ENCODE measurements at regions not wholly inside any gene's neighbourhood (a gene's known extent, or its start where the extent isn't known, plus 50 kb on each side); places are given as distances from the start of the nearest gene placed in this dataset.
"Not testable (repeated sequence)": the region's sequence is repeated elsewhere in the genome, so short reads cannot be mapped to it uniquely, and the experiment has no call there.

GRCh38 chr1:199836430-199836829 is 191.1 kb upstream of the NR5A2 start:
- no peaks in the 10 kb centered on the region for H3K36me3 ChIP-seq (ENCODE audit: control insufficient read depth in 1 of 2, insufficient read depth in 2 of 2, low read length in 2 of 2)
- no peak overlapping the region for H3K23ac ChIP-seq (ENCODE audit: low read length)
- no peak overlapping the region for H3K27ac ChIP-seq (ENCODE audit: low read depth, low read length)
- no peaks in the 10 kb centered on the region for H3K27me3 ChIP-seq (ENCODE audit: insufficient read depth, low read length)
- H4K8ac ChIP-seq (ENCODE audit: low read depth, low read length), result no peak overlapping the region
- H3K9ac ChIP-seq (ENCODE audit: low read length), result no peak overlapping the region
- WGBS (ENCODE audit: extremely low coverage, insufficient coverage, insufficient read length), result no CpG with 5 or more reads among the region's 2 CpGs
- no peaks in the 10 kb centered on the region for H3K79me2 ChIP-seq (ENCODE audit: control insufficient read depth, insufficient read depth, low read length, poor library complexity)
- no peak overlapping the region for H3K14ac ChIP-seq (ENCODE audit: low read length)
- H2BK5ac ChIP-seq (ENCODE audit: low read depth, low read length, poor library complexity), result no peak overlapping the region
- H3K9me3 ChIP-seq (ENCODE audit: insufficient read depth, low read depth, low read length), result no peaks in the 10 kb centered on the region
- no peak overlapping the region for H3K4me3 ChIP-seq (ENCODE audit: low read depth, low read length)
- no peak overlapping the region for H3K4ac ChIP-seq (ENCODE audit: low read depth, low read length)
- no peak for DNase-seq
- no peak overlapping the region for H2BK120ac ChIP-seq (ENCODE audit: insufficient read depth, low read length, poor library complexity)
- H4K91ac ChIP-seq (ENCODE audit: low read depth, low read length), result no peak overlapping the region
- H3K4me2 ChIP-seq (ENCODE audit: low read length), result no peak overlapping the region
- no peak overlapping the region for H2BK12ac ChIP-seq (ENCODE audit: low read length)
- no peaks in the 10 kb centered on the region for H3K4me1 ChIP-seq (ENCODE audit: control insufficient read depth in 1 of 2, insufficient read depth in 2 of 2, low read length in 2 of 2)
- no peak overlapping the region for H2AK5ac ChIP-seq (ENCODE audit: low read length)
- no peak overlapping the region for H3K18ac ChIP-seq (ENCODE audit: low read length)
- no peaks in the 10 kb centered on the region for H3K79me1 ChIP-seq (ENCODE audit: low read length)
- no peak overlapping the region for H2AFZ ChIP-seq (ENCODE audit: insufficient read depth, low read length, poor library complexity)
- H4K12ac ChIP-seq (ENCODE audit: low read depth, low read length), result no peak overlapping the region

DNA sequence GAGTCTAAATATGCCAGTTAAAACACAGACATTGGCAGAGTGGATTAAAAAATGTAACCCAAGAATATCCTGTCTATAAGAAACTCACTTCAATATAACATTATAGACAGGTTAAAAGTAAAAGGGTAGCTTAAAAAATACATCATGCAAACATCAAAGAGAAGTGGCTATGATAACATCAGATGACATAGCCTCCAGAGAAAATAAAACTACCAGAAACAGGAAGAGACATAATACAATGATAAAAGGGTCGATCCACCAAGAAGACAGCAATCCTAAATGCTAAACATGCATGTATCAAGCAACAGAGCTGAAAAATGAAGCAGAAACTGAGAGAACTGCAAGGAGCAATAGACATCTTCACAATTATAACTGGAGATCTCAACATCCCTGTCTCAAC is 190.2 kb upstream of the NR5A2 start:
- no peaks in the 10 kb centered on the region for H3K27me3 ChIP-seq (ENCODE audit: insufficient read depth, low read length)
- WGBS (ENCODE audit: extremely low coverage, insufficient coverage, insufficient read length), result no CpG with 5 or more reads among the region's 1 CpG
- no peaks in the 10 kb centered on the region for H3K79me1 ChIP-seq (ENCODE audit: low read length)
- H3K4me1 ChIP-seq (ENCODE audit: control insufficient read depth in 1 of 2, insufficient read depth in 2 of 2, low read length in 2 of 2), result no peaks in the 10 kb centered on the region
- no peaks in the 10 kb centered on the region for H3K9me3 ChIP-seq (ENCODE audit: insufficient read depth, low read depth, low read length)
- H4K91ac ChIP-seq (ENCODE audit: low read depth, low read length), result no peak overlapping the region
- no peak overlapping the region for H4K8ac ChIP-seq (ENCODE audit: low read depth, low read length)
- no peak overlapping the region for H2AFZ ChIP-seq (ENCODE audit: insufficient read depth, low read length, poor library complexity)
- no peak overlapping the region for H3K18ac ChIP-seq (ENCODE audit: low read length)
- H2AK5ac ChIP-seq (ENCODE audit: low read length), result no peak overlapping the region
- H3K14ac ChIP-seq (ENCODE audit: low read length), result no peak overlapping the region
- H4K12ac ChIP-seq (ENCODE audit: low read depth, low read length), result no peak overlapping the region
- H2BK12ac ChIP-seq (ENCODE audit: low read length), result no peak overlapping the region
- H3K79me2 ChIP-seq (ENCODE audit: control insufficient read depth, insufficient read depth, low read length, poor library complexity), result no peaks in the 10 kb centered on the region
- no peak overlapping the region for H3K23ac ChIP-seq (ENCODE audit: low read length)
- no peak overlapping the region for H3K4ac ChIP-seq (ENCODE audit: low read depth, low read length)
- DNase-seq, result no peak
- no peak overlapping the region for H2BK5ac ChIP-seq (ENCODE audit: low read depth, low read length, poor library complexity)
- H3K36me3 ChIP-seq (ENCODE audit: control insufficient read depth in 1 of 2, insufficient read depth in 2 of 2, low read length in 2 of 2), result no peaks in the 10 kb centered on the region
- H2BK120ac ChIP-seq (ENCODE audit: insufficient read depth, low read length, poor library complexity), result no peak overlapping the region
- no peak overlapping the region for H3K4me3 ChIP-seq (ENCODE audit: low read depth, low read length)
- H3K9ac ChIP-seq (ENCODE audit: low read length), result no peak overlapping the region
- H3K27ac ChIP-seq (ENCODE audit: low read depth, low read length), result no peak overlapping the region
- H3K4me2 ChIP-seq (ENCODE audit: low read length), result no peak overlapping the region

GRCh38 chr1:199839608-199840007 is 187.9 kb upstream of the NR5A2 start:
- not testable (repeated sequence) for H2AFZ ChIP-seq (ENCODE audit: insufficient read depth, low read length, poor library complexity); H3K9me3 ChIP-seq (ENCODE audit: insufficient read depth, low read depth, low read length); H4K8ac ChIP-seq (ENCODE audit: low read depth, low read length); H4K91ac ChIP-seq (ENCODE audit: low read depth, low read length); H3K4me3 ChIP-seq (ENCODE audit: low read depth, low read length); H3K4me1 ChIP-seq (ENCODE audit: control insufficient read depth in 1 of 2, insufficient read depth in 2 of 2, low read length in 2 of 2); H3K36me3 ChIP-seq (ENCODE audit: control insufficient read depth in 1 of 2, insufficient read depth in 2 of 2, low read length in 2 of 2); H3K79me1 ChIP-seq (ENCODE audit: low read length); H2BK5ac ChIP-seq (ENCODE audit: low read depth, low read length, poor library complexity); H3K27me3 ChIP-seq (ENCODE audit: insufficient read depth, low read length); H3K23ac ChIP-seq (ENCODE audit: low read length); H3K4me2 ChIP-seq (ENCODE audit: low read length); H2AK5ac ChIP-seq (ENCODE audit: low read length); H4K12ac ChIP-seq (ENCODE audit: low read depth, low read length); H3K9ac ChIP-seq (ENCODE audit: low read length); H3K18ac ChIP-seq (ENCODE audit: low read length); H3K4ac ChIP-seq (ENCODE audit: low read depth, low read length); H2BK120ac ChIP-seq (ENCODE audit: insufficient read depth, low read length, poor library complexity); DNase-seq; H3K79me2 ChIP-seq (ENCODE audit: control insufficient read depth, insufficient read depth, low read length, poor library complexity); H3K27ac ChIP-seq (ENCODE audit: low read depth, low read length); H3K14ac ChIP-seq (ENCODE audit: low read length); H2BK12ac ChIP-seq (ENCODE audit: low read length)
- no CpG with 5 or more reads among the region's 8 CpGs for WGBS (ENCODE audit: extremely low coverage, insufficient coverage, insufficient read length)

DNA sequence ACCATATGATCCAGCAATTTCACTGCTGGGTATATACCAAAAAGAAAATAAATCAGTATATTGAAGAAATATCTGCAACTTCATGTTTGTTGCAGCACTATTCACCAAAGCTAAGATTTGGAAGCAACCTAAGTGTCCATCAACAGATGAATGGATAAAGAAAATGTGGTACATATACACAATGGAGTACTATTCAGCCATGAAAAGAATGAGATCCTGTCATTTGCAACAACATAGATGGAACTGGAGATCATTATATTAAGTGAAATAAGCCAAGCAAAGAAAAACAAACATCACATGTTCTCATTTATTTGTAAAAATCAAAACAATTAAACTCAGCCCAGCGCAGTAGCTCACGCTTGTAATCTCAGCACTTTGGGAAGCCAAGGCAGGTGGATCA is 184.4 kb upstream of the NR5A2 start:
- not testable (repeated sequence) for H3K4me2 ChIP-seq (ENCODE audit: low read length); DNase-seq; H3K4me1 ChIP-seq (ENCODE audit: control insufficient read depth in 1 of 2, insufficient read depth in 2 of 2, low read length in 2 of 2); H3K27ac ChIP-seq (ENCODE audit: low read depth, low read length); H3K79me1 ChIP-seq (ENCODE audit: low read length); H3K9me3 ChIP-seq (ENCODE audit: insufficient read depth, low read depth, low read length); H3K18ac ChIP-seq (ENCODE audit: low read length); H3K14ac ChIP-seq (ENCODE audit: low read length); H2AK5ac ChIP-seq (ENCODE audit: low read length); H2BK120ac ChIP-seq (ENCODE audit: insufficient read depth, low read length, poor library complexity); H3K4me3 ChIP-seq (ENCODE audit: low read depth, low read length); H3K27me3 ChIP-seq (ENCODE audit: insufficient read depth, low read length); H3K9ac ChIP-seq (ENCODE audit: low read length); H2AFZ ChIP-seq (ENCODE audit: insufficient read depth, low read length, poor library complexity); H3K79me2 ChIP-seq (ENCODE audit: control insufficient read depth, insufficient read depth, low read length, poor library complexity); H2BK5ac ChIP-seq (ENCODE audit: low read depth, low read length, poor library complexity); H3K4ac ChIP-seq (ENCODE audit: low read depth, low read length); H2BK12ac ChIP-seq (ENCODE audit: low read length); H4K91ac ChIP-seq (ENCODE audit: low read depth, low read length); H4K8ac ChIP-seq (ENCODE audit: low read depth, low read length); H3K23ac ChIP-seq (ENCODE audit: low read length); H4K12ac ChIP-seq (ENCODE audit: low read depth, low read length); H3K36me3 ChIP-seq (ENCODE audit: control insufficient read depth in 1 of 2, insufficient read depth in 2 of 2, low read length in 2 of 2)
- WGBS (ENCODE audit: extremely low coverage, insufficient coverage, insufficient read length), result no CpG with 5 or more reads among the region's 2 CpGs

Measured in trophoblast cell (in vitro differentiated cells and primary cell).